PC-3 (cell line): ENCODE measurements at regions not wholly inside any gene's neighbourhood (a gene's known extent, or its start where the extent isn't known, plus 50 kb on each side); places are given as distances from the start of the nearest gene placed in this dataset.

Experiments used
- EZH2 ChIP-seq: fragments of 300-600 bp; sonication (generic); IDR thresholded peaks from one replicate; pipeline ENCODE4 v1.6.1; 2017; ENCODE audit warnings: antibody characterized with exemption, mild to moderate bottlenecking, low read length; ENCODE audit not compliant: unreplicated experiment
- EZH2phosphoT487 ChIP-seq: fragments of 300-600 bp; sonication (generic); IDR thresholded peaks from 2 replicates; pipeline ENCODE4 v1.6.1; 2018; ENCODE audit warnings: mild to moderate bottlenecking, antibody characterized with exemption, low read length, borderline replicate concordance
- TF ChIP-seq, protein P1 (sequence below): fragments of 300-600 bp; sonication (generic); conservative IDR thresholded peaks from 2 replicates; pipeline ENCODE4 v1.5.1; 2017; ENCODE audit warnings: antibody characterized with exemption, low read depth, mild to moderate bottlenecking, low read length

DNA sequence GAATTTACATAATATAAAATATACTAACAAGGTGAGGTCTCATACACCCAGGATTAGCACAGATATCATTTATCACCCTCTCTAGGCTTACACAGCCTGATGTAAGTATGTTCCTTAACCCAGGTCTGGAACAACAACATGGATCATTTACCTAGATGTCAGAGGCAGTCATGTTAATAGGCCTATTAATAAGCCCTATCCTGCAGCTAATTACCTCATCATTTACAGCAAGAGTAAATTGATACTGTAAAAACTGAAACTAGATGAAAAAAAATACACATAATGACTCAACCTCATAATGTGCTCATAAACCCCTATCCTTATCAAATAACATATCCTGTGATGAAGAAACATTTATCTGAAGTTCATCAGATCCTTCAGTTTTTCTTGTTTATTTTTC is 334.3 kb upstream of the MANEA start:
- TF ChIP-seq, protein P1, sequence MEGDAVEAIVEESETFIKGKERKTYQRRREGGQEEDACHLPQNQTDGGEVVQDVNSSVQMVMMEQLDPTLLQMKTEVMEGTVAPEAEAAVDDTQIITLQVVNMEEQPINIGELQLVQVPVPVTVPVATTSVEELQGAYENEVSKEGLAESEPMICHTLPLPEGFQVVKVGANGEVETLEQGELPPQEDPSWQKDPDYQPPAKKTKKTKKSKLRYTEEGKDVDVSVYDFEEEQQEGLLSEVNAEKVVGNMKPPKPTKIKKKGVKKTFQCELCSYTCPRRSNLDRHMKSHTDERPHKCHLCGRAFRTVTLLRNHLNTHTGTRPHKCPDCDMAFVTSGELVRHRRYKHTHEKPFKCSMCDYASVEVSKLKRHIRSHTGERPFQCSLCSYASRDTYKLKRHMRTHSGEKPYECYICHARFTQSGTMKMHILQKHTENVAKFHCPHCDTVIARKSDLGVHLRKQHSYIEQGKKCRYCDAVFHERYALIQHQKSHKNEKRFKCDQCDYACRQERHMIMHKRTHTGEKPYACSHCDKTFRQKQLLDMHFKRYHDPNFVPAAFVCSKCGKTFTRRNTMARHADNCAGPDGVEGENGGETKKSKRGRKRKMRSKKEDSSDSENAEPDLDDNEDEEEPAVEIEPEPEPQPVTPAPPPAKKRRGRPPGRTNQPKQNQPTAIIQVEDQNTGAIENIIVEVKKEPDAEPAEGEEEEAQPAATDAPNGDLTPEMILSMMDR: no peak
- TF ChIP-seq EZH2: no peak
- TF ChIP-seq EZH2phosphoT487: no peak
